ENCODE measurements at regions not wholly inside any gene's neighbourhood (a gene's known extent, or its start where the extent isn't known, plus 50 kb on each side); places are given as distances from the start of the nearest gene placed in this dataset.

DNA sequence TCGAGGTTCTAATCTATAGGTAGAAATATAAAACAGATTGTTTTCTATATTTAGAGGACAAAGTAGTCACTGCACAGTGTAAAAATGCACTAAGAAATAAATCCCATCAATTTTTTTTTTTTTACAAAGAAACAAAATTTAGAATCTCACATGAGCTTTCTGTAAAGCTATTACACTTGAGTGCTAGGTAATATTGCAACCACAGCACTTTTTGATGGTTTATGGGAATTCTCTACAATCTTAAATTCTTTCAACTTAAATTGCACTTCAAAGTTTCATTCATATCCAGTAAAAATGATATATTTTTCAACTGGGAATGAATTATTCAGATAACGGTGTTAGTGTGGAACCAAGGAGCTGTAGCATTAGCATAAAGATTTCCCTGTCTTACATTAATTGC, 1035.4 kb downstream of the SQOR start:
- no peak for ATAC-seq
- TF ChIP-seq, protein P1, sequence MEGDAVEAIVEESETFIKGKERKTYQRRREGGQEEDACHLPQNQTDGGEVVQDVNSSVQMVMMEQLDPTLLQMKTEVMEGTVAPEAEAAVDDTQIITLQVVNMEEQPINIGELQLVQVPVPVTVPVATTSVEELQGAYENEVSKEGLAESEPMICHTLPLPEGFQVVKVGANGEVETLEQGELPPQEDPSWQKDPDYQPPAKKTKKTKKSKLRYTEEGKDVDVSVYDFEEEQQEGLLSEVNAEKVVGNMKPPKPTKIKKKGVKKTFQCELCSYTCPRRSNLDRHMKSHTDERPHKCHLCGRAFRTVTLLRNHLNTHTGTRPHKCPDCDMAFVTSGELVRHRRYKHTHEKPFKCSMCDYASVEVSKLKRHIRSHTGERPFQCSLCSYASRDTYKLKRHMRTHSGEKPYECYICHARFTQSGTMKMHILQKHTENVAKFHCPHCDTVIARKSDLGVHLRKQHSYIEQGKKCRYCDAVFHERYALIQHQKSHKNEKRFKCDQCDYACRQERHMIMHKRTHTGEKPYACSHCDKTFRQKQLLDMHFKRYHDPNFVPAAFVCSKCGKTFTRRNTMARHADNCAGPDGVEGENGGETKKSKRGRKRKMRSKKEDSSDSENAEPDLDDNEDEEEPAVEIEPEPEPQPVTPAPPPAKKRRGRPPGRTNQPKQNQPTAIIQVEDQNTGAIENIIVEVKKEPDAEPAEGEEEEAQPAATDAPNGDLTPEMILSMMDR (IDR thresholded peaks at IDR 0.05), result no peak
- H3K4me3 ChIP-seq, result no peak overlapping the region

DNA sequence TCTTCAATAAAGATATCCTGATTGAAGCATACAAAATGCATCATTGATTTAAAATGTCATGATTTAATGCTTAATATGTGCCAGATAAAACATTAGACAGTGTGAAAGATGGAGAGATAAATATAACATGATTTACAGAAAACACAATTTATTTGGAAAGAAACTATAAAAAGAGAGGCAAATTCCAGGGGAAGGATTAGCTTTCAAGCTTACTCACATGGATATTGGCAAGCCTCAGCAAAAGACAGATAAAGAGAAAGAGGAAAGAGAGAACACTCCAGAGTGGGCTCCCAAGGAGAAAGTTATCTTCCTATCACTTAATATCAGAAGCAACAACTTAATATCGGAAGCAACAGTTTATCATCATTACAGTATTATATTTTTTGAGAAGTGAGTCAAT, 1036.5 kb downstream of the SQOR start:
- H3K36me3 ChIP-seq, result no peaks in the 10 kb centered on the region
- intact Hi-C loops (cut with DNase I), result no loop called here
- no peaks in the 10 kb centered on the region for H3K9me3 ChIP-seq
- no peak overlapping the region for H3K4me3 ChIP-seq
- H3K27ac ChIP-seq, result no peak overlapping the region
- WGBS, 2 donors, result 43 to 69% methylated on average over 1 of the region's 1 CpG
- ATAC-seq, result no peak
- DNase-seq, result no peak
- no peaks in the 10 kb centered on the region for H3K27me3 ChIP-seq
- no peaks in the 10 kb centered on the region for H3K4me1 ChIP-seq
- TF ChIP-seq, protein P1 (IDR thresholded peaks at IDR 0.05), result no peak

More for the DNA sequence above, 1035.4 kb downstream of the SQOR start:
- no peaks in the 10 kb centered on the region for H3K9me3 ChIP-seq
- no peak overlapping the region for H3K27ac ChIP-seq
- intact Hi-C loops (cut with DNase I), result no loop called here
- no peaks in the 10 kb centered on the region for H3K27me3 ChIP-seq
- 81 to 87% methylated on average over 2 of the region's 2 CpGs for WGBS, 2 donors
- H3K4me1 ChIP-seq, result no peaks in the 10 kb centered on the region
- H3K36me3 ChIP-seq, result no peaks in the 10 kb centered on the region
- DNase-seq, result no peak

- ATAC-seq (no peak), DNase-seq (no peak)
- H3K27me3 ChIP-seq, result no peaks in the 10 kb centered on the region
- no peaks in the 10 kb centered on the region for H3K4me1 ChIP-seq
- no peaks in the 10 kb centered on the region for H3K9me3 ChIP-seq
- TF ChIP-seq, protein P1 (IDR thresholded peaks at IDR 0.05), result no peak
- H3K27ac ChIP-seq, result no peak overlapping the region
- intact Hi-C loops (cut with DNase I), result no loop called here
- no peaks in the 10 kb centered on the region for H3K36me3 ChIP-seq
- 47 to 54% methylated on average over 5 of the region's 5 CpGs for WGBS, 2 donors
- H3K4me3 ChIP-seq, result no peak overlapping the region
Observed at GRCh38 chr15:46672041-46672440, 1037.2 kb downstream of the SQOR start.

DNA sequence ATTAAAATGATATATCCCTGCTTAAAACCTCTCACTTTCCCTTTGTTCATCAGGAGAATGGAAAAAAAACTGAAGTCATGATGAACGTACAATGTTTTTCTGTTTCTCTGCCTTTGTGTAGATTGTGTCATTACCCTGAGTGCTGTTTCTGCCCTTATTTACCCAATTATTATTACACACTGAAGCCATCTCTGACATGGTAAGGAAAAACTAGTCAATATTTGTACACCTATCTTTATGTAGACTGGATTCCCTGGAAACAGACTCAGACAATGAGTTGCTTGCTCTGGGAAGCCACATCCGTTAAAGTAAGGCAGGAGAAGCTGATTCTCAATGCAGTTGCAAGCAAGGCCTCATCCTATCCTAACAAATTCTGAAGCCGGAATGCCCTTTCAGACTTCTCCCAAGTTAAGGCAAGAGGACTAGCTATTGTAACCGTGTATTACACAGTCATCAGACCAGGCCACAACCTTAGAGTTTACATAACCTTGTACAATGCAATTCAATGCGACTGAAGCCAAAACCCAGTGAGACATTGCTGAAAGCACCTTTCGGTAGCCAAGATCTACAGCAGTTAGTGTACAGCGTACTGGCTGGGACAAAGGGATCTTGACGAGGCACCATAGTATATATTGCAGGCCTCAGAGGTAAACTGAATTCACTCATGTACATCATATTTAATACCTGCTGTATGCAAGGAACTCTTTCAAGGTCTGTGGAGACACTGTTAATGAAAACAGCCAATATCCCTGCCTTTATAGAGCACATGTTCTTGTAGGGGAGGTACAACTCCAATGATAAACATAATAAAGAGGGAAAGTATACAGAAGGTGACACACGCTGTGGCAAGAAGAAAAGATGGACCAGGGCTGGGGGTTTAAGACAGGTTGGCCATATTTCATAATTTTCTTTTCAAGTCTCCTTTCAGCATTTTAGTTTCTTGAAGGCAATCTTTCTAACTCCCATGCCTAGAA, 1040.8 kb upstream of the SEMA6D start:
- WGBS, 2 donors, result 88% methylated on average over 9 of the region's 9 CpGs
- Histone ChIP-seq H3K27ac (no peak overlapping the region), H3K4me3 (no peak overlapping the region), H3K36me3 (no peaks in the 10 kb centered on the region), H3K4me1 (no peaks in the 10 kb centered on the region), H3K27me3 (no peaks in the 10 kb centered on the region), H3K9me3 (no peaks in the 10 kb centered on the region)
- DNase-seq (no peak), ATAC-seq (no peak)
- TF ChIP-seq, protein P1 (IDR thresholded peaks at IDR 0.05), result no peak
- intact Hi-C loops (cut with DNase I), result no loop called here

Data from heart right ventricle (tissue), 16 donors.